Gastroesophageal sphincter (tissue), 3 donors: ENCODE measurements at regions not wholly inside any gene's neighbourhood (a gene's known extent, or its start where the extent isn't known, plus 50 kb on each side); places are given as distances from the start of the nearest gene placed in this dataset.

ENCODE experiments used
- CTCF ChIP-seq, 4 experiments: fragments of 200-600 bp in 2 of 4; fragments of 450-650 bp in 2 of 4; sonication (generic) in 1 of 4; IDR thresholded peaks; one replicate each; pipeline ENCODE4 v1.5.1; 2017 to 2019; ENCODE audit warnings: antibody characterized with exemption in 4 of 4, mild to moderate bottlenecking in 2 of 4, moderate library complexity in 2 of 4
- EP300 ChIP-seq: sonication (generic); formaldehyde crosslinking; IDR thresholded peaks from one replicate; pipeline ENCODE4 v1.6.1; 2017; ENCODE audit warnings: antibody characterized with exemption, mild to moderate bottlenecking
- POLR2A ChIP-seq, 2 donors: fragments of 450-650 bp; IDR thresholded peaks; one replicate each; pipeline ENCODE4 v1.6.1; 2017; ENCODE audit warnings: antibody characterized with exemption in 2 of 2, mild to moderate bottlenecking in 2 of 2, moderate library complexity in 1 of 2
- POLR2AphosphoS5 ChIP-seq: sonication (generic); formaldehyde crosslinking; IDR thresholded peaks from one replicate; pipeline ENCODE4 v1.6.1; 2017; ENCODE audit warnings: antibody characterized with exemption

GRCh38 chr15:58369261-58369701, 62.5 kb upstream of the LIPC start:
- no peak for TF ChIP-seq CTCF (IDR thresholded peaks at IDR 0.05)
- no peak for TF ChIP-seq EP300
- no peak for TF ChIP-seq POLR2A (IDR thresholded peaks at IDR 0.05)
- TF ChIP-seq POLR2AphosphoS5, result no peak
